GM19025 (cell line): ENCODE measurements at regions not wholly inside any gene's neighbourhood (a gene's known extent, or its start where the extent isn't known, plus 50 kb on each side); places are given as distances from the start of the nearest gene placed in this dataset.
A peak's percentile ranks its signal among the peaks of the same experiment; 100 is the strongest.

Experiments
- ATAC-seq: cut with Tn5 transposase; IDR thresholded peaks from one replicate; pipeline ENCODE4 v1.9.1; 2021; ENCODE audit warnings: mild to moderate bottlenecking, low read depth, moderate library complexity; ENCODE audit not compliant: unreplicated experiment

DNA sequence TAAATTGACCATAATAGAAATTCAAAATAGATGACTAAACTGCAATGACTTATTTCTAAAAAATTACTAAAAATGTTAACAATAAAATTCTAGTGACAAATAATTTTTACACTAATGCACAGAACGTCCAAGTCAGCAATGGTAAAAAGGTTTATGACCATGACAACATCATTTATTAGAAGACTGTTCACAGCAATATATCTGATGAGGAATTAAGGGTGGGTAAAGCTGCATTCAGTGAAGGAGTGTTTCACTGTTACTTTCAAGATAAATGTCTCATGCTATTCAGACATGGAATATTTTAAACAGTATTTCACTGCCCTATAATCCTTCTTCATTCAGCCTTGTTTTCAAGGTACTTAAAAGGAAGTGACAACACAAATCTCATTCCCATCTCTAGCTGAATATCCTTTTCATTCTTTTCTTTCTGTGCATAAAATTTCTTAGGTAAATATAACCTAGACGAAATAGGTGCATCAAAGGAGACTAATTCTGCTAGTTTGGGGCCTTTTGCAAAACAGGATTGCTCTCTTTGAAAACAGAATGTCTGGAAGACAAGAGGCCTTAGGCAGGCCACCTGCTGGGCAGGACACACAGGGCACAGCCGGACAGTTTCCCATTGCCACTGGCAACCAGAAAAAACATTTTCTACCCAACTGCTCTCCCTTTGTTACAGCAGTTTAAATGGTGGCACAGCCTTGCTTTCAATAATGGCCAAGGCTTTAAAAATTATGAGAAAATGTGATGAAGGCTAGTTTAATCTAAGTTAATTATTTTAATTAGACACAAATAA lies 600.3 kb downstream of the SPRY1 start:
- no peak for ATAC-seq

DNA sequence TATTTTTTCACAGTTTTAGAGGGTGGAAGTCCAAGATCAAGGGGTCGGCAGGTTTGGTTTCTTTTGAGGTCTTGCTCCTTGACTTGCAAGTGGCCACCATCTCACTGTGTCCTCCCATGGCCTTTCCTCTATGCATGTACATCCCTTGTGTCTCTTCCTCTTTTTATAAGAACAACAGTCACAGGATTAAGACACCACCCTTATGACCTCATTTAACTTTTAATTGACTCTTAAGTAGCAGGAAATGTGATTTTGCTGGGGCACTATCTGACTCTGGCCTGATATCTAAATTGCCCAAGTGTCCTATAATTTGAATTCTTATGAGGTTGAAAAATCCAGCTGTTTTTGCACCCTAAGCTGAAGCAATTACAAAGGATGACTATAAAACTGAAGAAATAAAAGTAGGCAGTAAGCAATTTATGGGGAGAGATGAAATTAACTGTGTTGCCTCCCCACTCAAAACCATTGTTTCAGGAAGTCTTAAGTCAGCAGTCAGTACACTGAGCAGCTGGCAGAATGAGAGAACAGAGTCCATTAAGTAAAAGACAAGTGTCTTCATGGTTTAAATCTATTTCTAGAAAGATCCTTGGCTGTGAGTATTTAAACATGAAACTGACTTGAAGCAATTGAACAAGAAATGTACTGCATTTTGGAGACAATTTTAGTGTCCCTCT lies 601.3 kb downstream of the SPRY1 start:
- no peak for ATAC-seq

DNA sequence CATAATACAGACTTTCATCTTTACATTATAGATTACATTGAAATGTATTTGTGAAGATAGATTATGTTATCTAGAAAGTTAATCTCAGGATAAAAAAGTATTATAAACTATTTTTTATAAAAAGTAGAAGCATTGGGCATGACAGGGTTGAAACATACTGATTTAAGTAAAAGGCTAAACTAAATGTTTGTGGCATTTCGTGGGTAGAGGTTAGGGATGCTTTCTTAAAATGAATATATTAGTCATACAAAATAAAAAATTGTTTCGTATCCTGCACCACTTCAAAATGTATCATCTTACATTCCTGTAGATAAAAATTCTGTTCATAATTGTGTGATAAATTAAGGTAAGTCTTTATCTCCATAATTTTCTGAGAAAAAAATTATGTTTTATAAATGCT lies 603.6 kb downstream of the SPRY1 start:
- ATAC-seq = no peak

DNA sequence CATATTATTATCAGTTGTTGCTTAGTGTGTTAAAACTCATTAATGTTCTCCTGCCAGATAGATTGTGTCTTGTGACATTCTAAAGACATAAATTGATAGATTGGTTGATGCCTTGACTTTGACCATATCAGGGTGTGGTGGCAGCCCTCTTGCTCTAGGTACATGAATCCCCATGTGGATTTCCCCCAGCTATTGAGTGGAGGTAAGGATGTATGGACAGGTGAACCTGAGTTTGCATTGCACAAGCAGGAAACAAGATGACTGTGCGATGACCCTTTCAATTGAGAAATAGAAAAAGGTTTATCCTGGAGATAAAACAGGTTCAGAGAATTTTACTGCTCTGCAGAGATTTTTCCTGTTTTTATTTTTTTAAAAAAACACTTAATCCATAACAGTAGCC lies 619.2 kb downstream of the SPRY1 start:
- no peak for ATAC-seq

DNA sequence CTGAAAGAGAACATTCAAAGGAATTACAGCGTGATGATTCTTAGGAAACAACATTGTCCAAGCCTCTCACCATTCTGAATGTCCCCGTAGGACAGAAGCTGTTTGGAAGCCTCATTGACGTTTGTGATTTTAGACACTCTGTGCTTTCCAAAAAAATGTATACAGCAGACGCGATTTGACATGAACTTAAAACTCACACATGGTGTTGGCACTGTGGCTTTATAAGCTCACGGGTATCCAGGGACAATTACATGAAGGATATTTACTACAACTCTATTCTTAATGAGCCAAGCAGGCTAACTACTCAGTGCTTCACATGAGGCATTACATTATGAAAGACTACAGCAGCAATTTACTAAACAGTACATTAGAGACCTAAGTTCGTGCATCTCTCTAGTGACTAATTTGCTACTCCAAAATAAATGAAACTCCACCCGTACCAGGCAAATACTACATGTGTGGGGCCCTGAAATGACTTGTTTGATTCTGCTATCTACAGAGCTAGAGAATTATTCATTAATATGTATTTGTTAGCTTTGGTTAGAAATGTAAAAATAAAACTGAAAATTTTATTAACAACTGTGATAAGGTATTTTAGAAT lies 620.7 kb downstream of the SPRY1 start:
- no peak for ATAC-seq

DNA sequence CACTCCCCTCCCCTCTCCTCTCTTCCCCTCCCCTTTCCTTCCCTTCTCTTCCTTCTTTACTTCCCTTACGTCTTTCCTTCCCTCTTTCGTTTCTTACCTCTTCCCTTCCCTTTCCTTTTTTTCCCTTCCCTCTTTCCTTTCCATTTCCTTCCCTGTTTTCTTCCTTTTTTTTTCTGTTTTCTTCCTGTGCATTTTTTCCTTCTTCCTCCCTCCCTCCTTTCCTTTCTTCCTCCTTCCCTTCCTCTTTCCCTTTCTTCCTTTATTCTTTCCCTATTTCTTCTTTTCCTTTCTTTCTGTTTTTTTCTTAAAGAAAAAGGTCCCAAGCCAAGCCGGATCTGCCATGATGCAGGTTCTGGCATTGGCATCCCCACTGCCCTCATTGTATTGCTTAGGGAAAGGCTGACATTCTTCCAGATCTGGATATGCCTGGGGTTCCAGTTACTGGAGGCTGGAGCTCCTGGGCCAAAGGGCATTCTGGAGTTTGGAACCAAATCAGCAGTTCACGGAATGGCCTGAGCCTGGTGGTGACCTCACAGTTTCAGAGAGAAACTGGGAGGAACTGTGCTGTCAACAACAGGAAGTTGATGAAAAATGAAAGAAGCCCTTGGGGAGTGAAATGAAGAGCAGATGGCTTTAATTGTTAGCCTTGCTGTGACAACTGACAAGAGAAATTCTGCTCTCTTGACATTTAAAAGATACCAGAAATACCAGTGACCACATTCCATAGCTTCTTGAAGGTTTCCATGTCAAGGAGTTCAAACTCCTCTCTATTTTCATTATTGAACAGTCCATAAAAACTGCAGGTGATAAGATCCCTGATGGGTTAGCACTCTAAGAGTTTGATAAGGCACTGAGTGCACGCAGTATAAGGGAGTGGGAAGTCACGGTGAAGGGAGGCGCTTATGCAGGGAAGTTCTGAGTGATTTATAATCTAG lies 622.1 kb downstream of the SPRY1 start:
- ATAC-seq = peak; percentile 99

DNA sequence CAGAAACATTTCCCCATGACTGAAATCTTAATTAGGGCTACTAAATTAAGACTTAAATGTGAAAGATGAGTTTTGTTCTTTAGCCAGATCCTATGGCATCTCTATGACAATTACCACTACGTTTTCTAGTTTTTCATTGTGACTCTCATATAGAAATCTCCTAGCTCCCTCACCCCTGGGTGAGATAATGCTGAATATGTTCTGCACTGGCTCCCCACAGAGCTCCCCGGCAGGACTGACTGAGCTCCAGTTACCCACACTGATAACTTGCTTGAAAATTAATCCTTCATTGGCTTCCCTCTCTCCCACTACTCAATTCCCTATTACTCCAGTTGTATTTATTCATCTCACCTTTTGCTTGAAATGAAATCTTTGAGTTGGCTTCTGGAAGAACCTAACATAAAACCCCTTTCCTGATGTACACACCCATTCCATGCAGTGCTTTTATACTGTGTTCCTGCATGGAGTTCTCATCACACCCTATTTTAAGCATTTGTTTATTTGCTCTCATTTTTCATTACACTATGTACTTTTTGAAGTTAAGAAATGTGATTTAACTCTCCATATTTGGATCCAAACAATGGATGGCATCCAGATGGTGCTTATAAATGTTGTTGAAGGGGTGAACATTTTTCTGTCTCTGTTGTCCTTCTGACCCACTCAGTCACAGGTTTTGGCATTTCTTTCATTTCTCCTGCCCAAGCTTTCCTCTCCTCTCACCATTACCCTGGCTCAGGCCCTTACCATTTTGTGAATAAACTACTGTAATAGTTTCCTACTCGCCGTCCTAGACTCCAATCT lies 623.4 kb downstream of the SPRY1 start:
- no peak for ATAC-seq

DNA sequence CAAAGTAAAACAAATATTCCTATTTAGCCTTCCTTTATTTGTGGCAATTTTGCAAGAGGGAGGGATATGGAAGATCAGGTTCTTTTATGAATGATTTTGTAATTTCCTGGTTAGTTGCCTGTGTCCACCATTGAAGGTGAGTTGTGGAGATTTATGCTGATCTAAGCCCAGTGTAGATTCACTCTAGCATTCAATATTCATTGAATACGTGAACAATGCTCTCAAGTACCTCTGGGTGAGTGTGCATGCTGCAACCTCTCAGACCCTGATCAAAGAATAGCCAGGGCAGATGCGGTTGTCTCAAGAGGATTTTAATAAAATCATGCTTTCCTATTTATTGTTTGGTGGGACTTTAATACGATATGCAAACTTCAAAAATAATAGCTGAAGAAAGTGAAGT lies 628.4 kb downstream of the SPRY1 start:
- ATAC-seq = no peak

DNA sequence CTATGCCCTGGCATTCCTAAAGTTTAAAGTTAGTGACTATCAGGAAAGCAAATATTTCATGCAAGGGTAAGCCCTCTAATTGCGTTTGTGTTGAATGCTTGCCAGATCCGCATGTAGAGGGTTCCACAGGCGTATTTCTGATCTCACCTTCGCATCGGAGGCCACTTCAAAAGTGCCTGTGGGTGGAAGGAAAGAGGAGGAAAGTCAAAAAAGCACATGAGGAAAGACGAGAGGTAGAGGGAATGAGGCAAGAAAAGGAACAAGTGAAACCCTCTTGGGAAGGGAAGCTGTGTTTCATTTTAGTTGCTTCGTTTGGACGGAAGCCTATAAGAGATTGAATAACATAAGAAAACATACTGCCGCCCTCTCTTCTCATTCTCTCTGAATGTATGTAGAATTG lies 628.8 kb downstream of the SPRY1 start:
- ATAC-seq = no peak

DNA sequence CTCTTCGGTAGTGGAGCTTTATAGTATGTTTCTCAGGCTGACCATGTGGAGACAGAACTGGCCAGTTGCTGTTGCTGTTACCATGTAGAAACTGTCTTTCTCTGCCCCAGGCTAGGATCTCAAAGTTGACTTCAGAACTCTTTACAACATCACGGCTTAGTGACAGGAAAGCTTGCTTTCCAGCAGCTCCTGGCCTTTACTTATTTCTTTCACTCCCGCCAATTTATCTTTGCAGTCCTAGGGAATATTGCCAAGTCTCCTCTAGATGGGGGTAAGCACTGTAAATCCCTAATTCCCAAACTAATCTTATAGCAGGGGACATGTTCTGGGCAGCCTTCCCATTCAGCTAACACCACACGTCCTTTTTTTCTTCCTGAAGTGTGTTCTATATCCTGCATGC lies 631.6 kb downstream of the SPRY1 start:
- ATAC-seq = no peak

DNA sequence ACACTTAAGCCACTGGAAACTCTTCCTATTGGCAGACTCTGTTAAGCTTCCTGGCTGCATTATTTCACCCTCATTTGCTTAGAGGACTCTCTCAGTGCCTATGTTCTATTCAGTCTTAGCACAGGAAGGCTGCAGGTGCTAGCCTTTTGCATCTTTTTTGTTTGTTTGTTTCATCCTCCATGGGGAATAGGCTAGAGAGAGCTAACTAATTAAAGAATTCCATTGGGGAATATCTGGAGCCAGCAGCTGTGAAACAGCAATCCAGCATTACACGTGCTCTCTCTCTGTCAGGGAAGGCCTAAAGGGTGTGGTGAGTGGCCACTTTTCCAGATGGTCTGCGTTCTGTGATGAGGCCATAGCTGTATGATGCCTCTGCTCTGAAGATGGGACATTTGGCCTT lies 633.6 kb downstream of the SPRY1 start:
- no peak for ATAC-seq

DNA sequence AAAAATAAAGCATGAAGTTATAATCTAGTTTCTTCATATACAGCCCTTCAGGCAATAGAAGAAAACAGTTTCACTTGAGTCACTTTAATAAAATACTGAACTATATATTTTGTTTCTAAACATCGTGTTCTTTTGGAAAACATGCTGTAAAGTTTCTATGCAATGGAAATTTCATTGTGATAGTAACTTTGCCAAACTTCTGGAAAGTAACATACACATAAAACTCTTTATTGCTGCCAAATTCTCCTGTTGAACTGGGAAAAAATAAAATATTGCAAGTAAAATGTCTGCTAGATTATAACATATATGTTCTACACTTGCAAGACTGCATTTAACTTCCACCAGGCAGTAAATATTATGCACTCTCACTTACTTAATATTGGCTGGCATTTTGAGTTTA lies 635.4 kb downstream of the SPRY1 start:
- no peak for ATAC-seq

DNA sequence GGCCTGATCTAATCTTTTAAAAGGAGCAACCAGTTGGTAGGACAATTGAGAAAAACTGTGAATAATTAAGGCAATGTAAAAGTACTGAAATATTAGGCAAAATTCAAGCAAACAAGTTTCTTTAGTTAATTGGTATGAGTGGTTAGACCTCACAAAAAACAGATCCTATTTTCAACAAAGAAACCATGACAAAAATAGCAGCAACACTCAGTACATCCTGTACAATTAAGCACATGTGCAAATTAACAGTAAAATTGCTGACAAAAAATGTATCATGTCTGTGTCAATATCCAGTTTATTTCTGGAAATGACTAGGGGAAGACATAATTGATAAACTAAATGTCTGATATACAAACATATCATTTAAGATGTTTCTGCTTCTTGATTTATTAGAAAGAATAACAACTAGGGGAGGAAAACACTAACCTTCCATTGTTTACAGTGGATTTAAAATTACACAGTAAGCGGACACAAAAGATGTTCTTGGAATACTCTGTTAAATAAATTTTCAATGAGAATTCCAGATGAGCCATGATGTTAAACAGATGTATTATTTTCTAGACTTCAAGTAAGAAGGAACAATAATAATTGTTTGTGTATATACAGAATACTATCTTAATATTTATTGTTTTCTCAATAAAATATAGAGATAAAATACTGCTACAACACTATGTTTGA lies 638.9 kb downstream of the SPRY1 start:
- ATAC-seq = no peak

DNA sequence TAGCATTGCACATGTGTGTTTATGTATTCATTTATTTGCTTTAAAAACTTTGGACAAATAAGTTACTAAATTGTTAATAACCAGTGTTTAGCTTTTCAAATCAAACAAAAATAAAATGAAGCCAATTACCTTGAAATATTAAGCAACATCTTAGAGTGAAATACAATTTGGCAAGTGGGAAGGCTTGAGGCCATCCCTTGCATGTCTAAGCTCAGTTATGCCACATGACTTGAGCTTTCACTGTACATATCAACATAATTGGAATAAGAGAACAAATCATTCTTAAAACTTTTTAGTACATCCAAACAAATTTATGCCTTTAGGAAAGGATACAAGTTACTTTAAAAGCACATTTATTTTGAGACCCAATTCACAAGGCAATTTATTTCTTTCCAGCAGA lies 640.6 kb downstream of the SPRY1 start:
- ATAC-seq = no peak

DNA sequence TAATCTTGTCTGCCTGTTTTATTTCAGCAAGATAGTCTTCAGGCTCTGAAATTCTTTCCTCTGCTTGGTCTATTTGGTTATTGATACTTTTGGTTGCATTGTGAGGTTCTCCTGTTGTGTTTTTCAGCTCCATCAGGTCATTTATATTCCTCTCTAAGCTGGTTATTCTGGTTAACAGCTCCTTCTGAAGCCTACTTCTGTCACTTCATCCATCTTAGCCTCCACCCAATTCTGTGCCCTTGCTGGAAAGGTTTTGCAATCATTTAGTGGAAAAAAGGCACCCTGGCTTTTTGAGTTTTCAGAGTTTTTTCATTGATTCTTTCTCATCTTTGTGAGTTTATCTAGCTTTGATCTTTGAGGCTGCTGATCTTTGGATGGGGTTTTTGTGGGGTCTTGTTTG lies 647.7 kb downstream of the SPRY1 start:
- ATAC-seq = no peak

DNA sequence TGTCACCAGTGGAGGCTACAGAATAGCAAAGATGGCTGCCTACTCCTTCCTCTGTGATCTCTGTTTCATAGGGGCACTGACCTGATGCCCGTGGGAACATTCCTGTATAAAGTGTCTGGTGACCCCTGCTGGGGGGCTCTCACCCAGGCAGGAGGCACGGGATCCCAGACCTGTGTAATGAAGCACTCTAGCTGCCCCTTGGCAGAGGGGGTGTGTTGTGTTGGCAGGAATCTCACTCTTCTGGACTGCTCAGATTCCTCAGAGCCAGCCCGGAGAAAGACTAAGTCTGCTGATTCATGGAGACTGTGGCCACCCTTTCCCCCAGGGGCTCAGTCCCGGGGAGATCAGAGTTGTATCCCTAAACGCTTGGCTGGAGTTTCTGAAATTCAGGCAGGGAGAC lies 648.3 kb downstream of the SPRY1 start:
- no peak for ATAC-seq

DNA sequence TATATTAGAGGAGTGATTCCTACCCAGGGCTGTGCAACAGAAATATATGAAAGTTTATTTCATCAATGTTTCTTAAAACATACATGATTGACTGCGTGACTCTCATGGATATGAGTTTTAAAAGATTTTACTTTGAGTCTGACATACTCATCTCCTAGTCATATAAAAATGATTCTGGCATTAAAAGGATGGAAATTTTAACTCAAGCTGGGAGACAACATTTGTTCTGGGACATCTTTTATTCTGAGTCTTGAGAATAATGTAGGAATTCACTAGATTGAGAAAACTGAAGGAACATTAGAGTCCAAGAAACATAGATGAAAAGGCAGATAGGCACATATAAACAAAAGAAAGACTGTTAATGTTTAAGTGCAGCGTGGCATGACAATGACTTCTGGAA lies 649.6 kb downstream of the SPRY1 start:
- no peak for ATAC-seq

DNA sequence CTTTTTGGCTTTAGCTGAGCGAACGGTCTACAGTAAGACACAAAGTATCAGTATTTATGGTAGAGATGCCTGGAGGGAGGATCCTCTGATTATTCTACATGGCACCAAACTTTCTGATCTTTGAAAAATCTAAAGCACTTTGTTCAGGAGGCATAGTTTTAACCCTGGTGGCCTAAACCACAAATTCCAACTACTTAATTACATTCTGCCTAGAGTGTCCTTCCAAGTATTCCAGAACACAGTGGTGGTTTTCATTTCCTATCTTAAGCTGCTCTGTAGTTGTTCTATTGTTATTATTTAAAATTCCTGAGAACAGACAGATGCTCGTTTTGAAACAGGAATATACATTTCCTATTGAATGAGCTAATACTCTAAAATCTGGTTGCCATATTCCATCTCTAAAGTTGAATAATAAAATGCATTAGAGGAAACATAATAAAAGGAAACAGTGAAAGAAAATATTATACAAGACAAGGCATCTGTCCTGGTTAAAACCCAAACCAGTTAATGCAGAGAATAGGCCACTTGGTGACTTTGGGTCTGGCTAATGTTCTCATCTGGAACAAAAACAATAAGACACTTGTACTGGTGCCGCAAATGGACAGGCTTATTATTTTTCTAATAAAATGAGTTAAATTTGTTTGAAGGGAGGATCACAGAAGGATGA lies 657.4 kb downstream of the SPRY1 start:
- ATAC-seq = no peak

DNA sequence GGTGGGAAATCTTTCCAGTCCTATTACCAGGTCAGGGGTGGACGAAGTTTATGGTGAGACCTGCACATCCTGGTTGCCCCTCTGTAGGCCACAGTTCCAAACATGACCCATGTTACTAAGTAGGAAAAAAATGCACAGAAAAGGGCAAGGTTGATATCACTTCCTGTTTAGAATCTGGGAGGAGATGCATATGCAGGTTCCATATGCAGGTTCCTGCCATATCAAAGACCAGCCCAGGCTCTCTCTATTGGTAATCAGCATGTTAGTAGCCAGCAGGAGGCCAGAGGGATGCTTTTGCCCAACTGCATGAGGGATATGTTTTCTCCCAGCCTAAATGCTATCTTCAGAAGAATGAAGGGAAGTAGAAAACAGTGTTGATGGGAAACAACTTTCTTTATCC lies 657.2 kb downstream of the ANKRD50 start:
- ATAC-seq = no peak
